D721Med (cell line): ENCODE measurements at regions not wholly inside any gene's neighbourhood (a gene's known extent, or its start where the extent isn't known, plus 50 kb on each side); places are given as distances from the start of the nearest gene placed in this dataset.

ENCODE experiments used
- DNase-seq: peaks from one replicate; pipeline ENCODE4 v3.0.0; 2011; ENCODE audit warnings: low spot score; ENCODE audit not compliant: insufficient read length
- FAIRE-seq: peaks from 2 replicates; lab custom pipeline; 2011; peaks lifted over from hg19 to GRCh38; lab: Jason Lieb, UNC
- CTCF ChIP-seq: IDR thresholded peaks from 2 replicates; pipeline ENCODE4 v1.5.1; 2012; ENCODE audit warnings: mild to moderate bottlenecking, control low read depth; ENCODE audit not compliant: insufficient read depth; ENCODE audit errors: missing control alignments

- no peak for TF ChIP-seq CTCF
- DNase-seq = no peak
- FAIRE-seq = no peak
These were observed 391.7 kb upstream of the TBX3 start for GRCh38 chr12:115075552-115076170.

GRCh38 chr12:115074617-115075016 lies 390.6 kb upstream of the TBX3 start:
- DNase-seq (no peak), FAIRE-seq (no peak)
- TF ChIP-seq CTCF = no peak

- FAIRE-seq (no peak), DNase-seq (no peak)
- no peak for TF ChIP-seq CTCF
These were observed 388.7 kb upstream of the TBX3 start for GRCh38 chr12:115072712-115073111.

- no peak for DNase-seq
- no peak for FAIRE-seq
These were observed 386.3 kb upstream of the TBX3 start for GRCh38 chr12:115070313-115070712.

GRCh38 chr12:115064296-115064695 lies 380.3 kb upstream of the TBX3 start:
- no peak for FAIRE-seq
- no peak for DNase-seq
- TF ChIP-seq CTCF = no peak

More at GRCh38 chr12:115070313-115070712, 386.3 kb upstream of the TBX3 start:
- TF ChIP-seq CTCF = no peak

GRCh38 chr12:115062741-115063140 lies 378.8 kb upstream of the TBX3 start:
- no peak for TF ChIP-seq CTCF
- FAIRE-seq (no peak), DNase-seq (no peak)

GRCh38 chr12:115060477-115061168 lies 376.6 kb upstream of the TBX3 start:
- DNase-seq (no peak), FAIRE-seq (no peak)
- no peak for TF ChIP-seq CTCF
